ENCODE measurements at regions not wholly inside any gene's neighbourhood (a gene's known extent, or its start where the extent isn't known, plus 50 kb on each side); places are given as distances from the start of the nearest gene placed in this dataset.

DNA sequence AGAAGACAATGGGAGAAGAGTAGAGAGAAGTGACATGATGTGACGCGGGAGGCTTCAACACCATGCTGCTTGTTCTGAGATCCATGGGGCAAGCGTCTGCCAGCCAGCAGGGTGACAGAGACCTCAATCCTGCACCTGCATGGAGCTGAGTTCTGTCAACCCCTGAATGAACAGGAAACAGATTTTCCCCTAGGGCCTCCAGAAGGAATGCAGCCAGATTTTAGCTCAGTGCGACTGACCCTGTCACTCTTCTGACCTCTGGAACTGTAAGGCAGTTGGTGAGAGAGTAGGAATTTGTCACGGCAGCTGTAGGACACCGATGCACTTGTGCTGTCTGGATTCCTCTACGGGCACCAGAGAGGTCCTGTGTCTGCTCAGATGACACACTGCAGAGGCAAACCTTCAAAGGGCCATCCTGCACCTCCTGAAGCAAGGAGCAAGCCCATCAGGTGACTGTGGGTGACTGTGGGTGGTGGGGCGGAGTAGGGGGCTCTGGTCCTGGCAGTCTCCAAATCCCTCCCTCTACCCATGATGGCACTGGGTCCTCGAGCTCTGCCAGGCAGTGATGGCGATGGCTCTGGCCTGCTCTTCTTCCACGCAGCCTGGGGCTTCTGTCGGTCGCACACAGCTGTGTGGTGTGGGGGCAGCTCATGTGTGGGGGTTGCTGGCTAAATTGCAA, 194.3 kb upstream of the TWIST2 start:
- TF ChIP-seq ESRRG (CRISPR knock-in tag; IDR thresholded peaks at IDR 0.05): no peak
- no peak for TF ChIP-seq PPARA (CRISPR knock-in tag; IDR thresholded peaks at IDR 0.05; ENCODE audit: borderline replicate concordance)
- no peak for TF ChIP-seq ZC3H10 (CRISPR knock-in tag; IDR thresholded peaks at IDR 0.05)
- TF ChIP-seq, protein P1, sequence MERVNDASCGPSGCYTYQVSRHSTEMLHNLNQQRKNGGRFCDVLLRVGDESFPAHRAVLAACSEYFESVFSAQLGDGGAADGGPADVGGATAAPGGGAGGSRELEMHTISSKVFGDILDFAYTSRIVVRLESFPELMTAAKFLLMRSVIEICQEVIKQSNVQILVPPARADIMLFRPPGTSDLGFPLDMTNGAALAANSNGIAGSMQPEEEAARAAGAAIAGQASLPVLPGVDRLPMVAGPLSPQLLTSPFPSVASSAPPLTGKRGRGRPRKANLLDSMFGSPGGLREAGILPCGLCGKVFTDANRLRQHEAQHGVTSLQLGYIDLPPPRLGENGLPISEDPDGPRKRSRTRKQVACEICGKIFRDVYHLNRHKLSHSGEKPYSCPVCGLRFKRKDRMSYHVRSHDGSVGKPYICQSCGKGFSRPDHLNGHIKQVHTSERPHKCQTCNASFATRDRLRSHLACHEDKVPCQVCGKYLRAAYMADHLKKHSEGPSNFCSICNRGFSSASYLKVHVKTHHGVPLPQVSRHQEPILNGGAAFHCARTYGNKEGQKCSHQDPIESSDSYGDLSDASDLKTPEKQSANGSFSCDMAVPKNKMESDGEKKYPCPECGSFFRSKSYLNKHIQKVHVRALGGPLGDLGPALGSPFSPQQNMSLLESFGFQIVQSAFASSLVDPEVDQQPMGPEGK (CRISPR knock-in tag; IDR thresholded peaks at IDR 0.05; ENCODE audit: borderline replicate concordance): no peak
- TF ChIP-seq ISL1 (CRISPR knock-in tag; IDR thresholded peaks at IDR 0.05): no peak
- no peak for TF ChIP-seq SNAI2 (CRISPR knock-in tag; IDR thresholded peaks at IDR 0.05)
- TF ChIP-seq, protein P2, sequence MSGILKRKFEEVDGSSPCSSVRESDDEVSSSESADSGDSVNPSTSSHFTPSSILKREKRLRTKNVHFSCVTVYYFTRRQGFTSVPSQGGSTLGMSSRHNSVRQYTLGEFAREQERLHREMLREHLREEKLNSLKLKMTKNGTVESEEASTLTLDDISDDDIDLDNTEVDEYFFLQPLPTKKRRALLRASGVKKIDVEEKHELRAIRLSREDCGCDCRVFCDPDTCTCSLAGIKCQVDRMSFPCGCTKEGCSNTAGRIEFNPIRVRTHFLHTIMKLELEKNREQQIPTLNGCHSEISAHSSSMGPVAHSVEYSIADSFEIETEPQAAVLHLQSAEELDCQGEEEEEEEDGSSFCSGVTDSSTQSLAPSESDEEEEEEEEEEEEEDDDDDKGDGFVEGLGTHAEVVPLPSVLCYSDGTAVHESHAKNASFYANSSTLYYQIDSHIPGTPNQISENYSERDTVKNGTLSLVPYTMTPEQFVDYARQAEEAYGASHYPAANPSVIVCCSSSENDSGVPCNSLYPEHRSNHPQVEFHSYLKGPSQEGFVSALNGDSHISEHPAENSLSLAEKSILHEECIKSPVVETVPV (CRISPR knock-in tag; IDR thresholded peaks at IDR 0.05): no peak
- TF ChIP-seq ZFP3 (CRISPR knock-in tag; IDR thresholded peaks at IDR 0.05): no peak
